Stimulated activated CD4-positive, alpha-beta T cell treated with anti-CD3 and anti-CD28 coated beads, TNF-alpha, amount 100 ng/mL, for 24 hours (primary cell): ENCODE measurements at regions not wholly inside any gene's neighbourhood (a gene's known extent, or its start where the extent isn't known, plus 50 kb on each side); places are given as distances from the start of the nearest gene placed in this dataset.

Source experiments
- DNase-seq, 3 experiments: peaks; one replicate each; pipeline ENCODE4 v3.0.0-alpha.2; 2020; ENCODE audit warnings: low read depth in 3 of 3

- no peak for DNase-seq
These were observed 164.8 kb downstream of the DUSP6 start for GRCh38 chr12:89187507-89187906.

GRCh38 chr12:89185889-89186288, 166.4 kb downstream of the DUSP6 start:
- DNase-seq, result no peak

GRCh38 chr12:89185181-89185580, 167.1 kb downstream of the DUSP6 start:
- no peak for DNase-seq

GRCh38 chr12:89183985-89184435, 168.3 kb downstream of the DUSP6 start:
- DNase-seq, result no peak

- no peak for DNase-seq
These were observed 170.9 kb downstream of the DUSP6 start for GRCh38 chr12:89181271-89181920.

- DNase-seq, result no peak
These were observed 171.8 kb downstream of the DUSP6 start for GRCh38 chr12:89180496-89180895.

GRCh38 chr12:89179983-89180382, 172.3 kb downstream of the DUSP6 start:
- no peak for DNase-seq

- DNase-seq, result no peak
These were observed 173.1 kb downstream of the DUSP6 start for GRCh38 chr12:89179245-89179644.

GRCh38 chr12:89177802-89178395, 174.4 kb downstream of the DUSP6 start:
- DNase-seq, result no peak

GRCh38 chr12:89176676-89177075, 175.6 kb downstream of the DUSP6 start:
- no peak for DNase-seq

GRCh38 chr12:89173678-89174077, 178.6 kb downstream of the DUSP6 start:
- DNase-seq, result no peak

GRCh38 chr12:89173096-89173495, 179.2 kb downstream of the DUSP6 start:
- no peak for DNase-seq

- DNase-seq, result no peak
These were observed 180.1 kb downstream of the DUSP6 start for GRCh38 chr12:89172224-89172623.

GRCh38 chr12:89169321-89169720, 183.0 kb downstream of the DUSP6 start:
- DNase-seq, result no peak

- DNase-seq, result no peak
These were observed 184.3 kb downstream of the DUSP6 start for GRCh38 chr12:89167986-89168385.

GRCh38 chr12:89166525-89166934, 185.8 kb downstream of the DUSP6 start:
- no peak for DNase-seq

GRCh38 chr12:89166121-89166520, 186.2 kb downstream of the DUSP6 start:
- DNase-seq, result no peak

- no peak for DNase-seq
These were observed 186.6 kb downstream of the DUSP6 start for GRCh38 chr12:89165703-89166102.

- no peak for DNase-seq
These were observed 188.4 kb downstream of the DUSP6 start for GRCh38 chr12:89163918-89164317.

- peak; percentile 28 to 63 (median 52) for DNase-seq
These were observed 189.6 kb downstream of the DUSP6 start for GRCh38 chr12:89162589-89163261.

- DNase-seq, result no peak
These were observed 190.7 kb downstream of the DUSP6 start for GRCh38 chr12:89161557-89161956.

GRCh38 chr12:89160716-89161123, 191.6 kb downstream of the DUSP6 start:
- peak in 1 of 3 experiments; percentile 53 for DNase-seq

GRCh38 chr12:89157413-89157812, 194.9 kb downstream of the DUSP6 start:
- DNase-seq, result no peak
